MM.1S (cell line): ENCODE measurements at regions not wholly inside any gene's neighbourhood (a gene's known extent, or its start where the extent isn't known, plus 50 kb on each side); places are given as distances from the start of the nearest gene placed in this dataset.

Experiments
- DNase-seq: peaks from one replicate; pipeline ENCODE4 v3.0.0-alpha.2; 2015
- H2AFZ ChIP-seq: fragments of 300-600 bp; sonication (generic); 2 replicates; pipeline ENCODE4 v1.6.0; 2016; ENCODE audit warnings: antibody characterized with exemption, low read length
- H3F3A ChIP-seq: fragments of 300-600 bp; sonication (generic); 2 replicates; pipeline ENCODE4 v1.6.1; 2016; ENCODE audit warnings: mild to moderate bottlenecking, antibody characterized with exemption, low read length, moderate library complexity, mixed read lengths; ENCODE audit not compliant: insufficient read depth
- H3K27ac ChIP-seq: fragments of 300-600 bp; sonication (generic); 2 replicates; pipeline ENCODE4 v1.5.1; 2016; ENCODE audit warnings: mild to moderate bottlenecking, low read length
- H3K27me3 ChIP-seq: fragments of 300-600 bp; sonication (generic); replicated peaks from 2 replicates; pipeline ENCODE4 v1.6.0; 2016; ENCODE audit warnings: low read length; ENCODE audit not compliant: insufficient read depth
- H3K36me3 ChIP-seq: fragments of 300-600 bp; sonication (generic); replicated peaks from 2 replicates; pipeline ENCODE4 v1.6.1; 2016; ENCODE audit warnings: mild to moderate bottlenecking, low read length, mixed read lengths; ENCODE audit not compliant: insufficient read depth
- H3K4me1 ChIP-seq: fragments of 300-600 bp; sonication (generic); 2 replicates; pipeline ENCODE4 v1.6.1; 2016; ENCODE audit warnings: low read length, mixed read lengths
- H3K4me2 ChIP-seq: fragments of 300-600 bp; sonication (generic); 2 replicates; pipeline ENCODE4 v1.6.0; 2016; ENCODE audit warnings: low read depth, low read length
- H3K4me3 ChIP-seq: fragments of 300-600 bp; sonication (generic); 2 replicates; pipeline ENCODE4 v1.5.1; 2016; ENCODE audit warnings: low read length, mixed read lengths
- H3K79me2 ChIP-seq: fragments of 300-600 bp; sonication (generic); 2 replicates; pipeline ENCODE4 v1.6.1; 2016; ENCODE audit warnings: mixed run types, low read length, mixed read lengths
- H3K9ac ChIP-seq: fragments of 300-600 bp; sonication (generic); 2 replicates; pipeline ENCODE4 v1.6.1; 2016; ENCODE audit warnings: low read length, mixed read lengths
- H3K9me2 ChIP-seq: fragments of 300-600 bp; sonication (generic); replicated peaks from 2 replicates; pipeline ENCODE4 v1.6.1; 2016; ENCODE audit warnings: mild to moderate bottlenecking, low read length, mixed read lengths; ENCODE audit not compliant: insufficient read depth
- H3K9me3 ChIP-seq: fragments of 300-600 bp; sonication (generic); replicated peaks from 2 replicates; pipeline ENCODE4 v1.6.1; 2016; ENCODE audit warnings: mild to moderate bottlenecking, low read length, mixed read lengths; ENCODE audit not compliant: insufficient read depth
- H4K20me1 ChIP-seq: fragments of 300-600 bp; sonication (generic); 2 replicates; pipeline ENCODE4 v1.6.1; 2016; ENCODE audit warnings: mild to moderate bottlenecking, low read length, moderate library complexity, mixed read lengths; ENCODE audit not compliant: insufficient read depth
- CTCF ChIP-seq: fragments of 300-600 bp; sonication (generic); IDR thresholded peaks from 2 replicates; pipeline ENCODE4 v1.5.1; 2016; ENCODE audit warnings: antibody characterized with exemption, low read length, mixed read lengths
- EZH2 ChIP-seq: fragments of 300-600 bp; sonication (generic); optimal IDR thresholded peaks from 2 replicates; pipeline ENCODE3; 2017; ENCODE audit warnings: low read depth, mild to moderate bottlenecking, antibody characterized with exemption, low read length, mixed read lengths
- EZH2phosphoT487 ChIP-seq: fragments of 300-600 bp; sonication (generic); IDR thresholded peaks from 2 replicates; pipeline ENCODE4 v1.6.1; 2018; ENCODE audit warnings: antibody characterized with exemption, low read length

- Histone ChIP-seq H3K9me3 (no peaks in the 10 kb centered on the region), H2AFZ (no peak overlapping the region; the same call in 1 of the 2 replicates), H3K9ac (no peak overlapping the region), H3K4me2 (no peak overlapping the region), H3F3A (no peaks in the 10 kb centered on the region), H3K27ac (no peak overlapping the region), H3K9me2 (no peaks in the 10 kb centered on the region), H3K79me2 (no peaks in the 10 kb centered on the region), H3K4me1 (no peaks in the 10 kb centered on the region), H3K36me3 (no peaks in the 10 kb centered on the region), H3K4me3 (no peak overlapping the region), H3K27me3 (no peaks in the 10 kb centered on the region), H4K20me1 (no peaks in the 10 kb centered on the region)
- DNase-seq: no peak
- no peak for TF ChIP-seq EZH2phosphoT487
- TF ChIP-seq EZH2: no peak
- no peak for TF ChIP-seq CTCF
These were observed 288.9 kb upstream of the DPH6 start for GRCh38 chr15:35834866-35835265.

DNA sequence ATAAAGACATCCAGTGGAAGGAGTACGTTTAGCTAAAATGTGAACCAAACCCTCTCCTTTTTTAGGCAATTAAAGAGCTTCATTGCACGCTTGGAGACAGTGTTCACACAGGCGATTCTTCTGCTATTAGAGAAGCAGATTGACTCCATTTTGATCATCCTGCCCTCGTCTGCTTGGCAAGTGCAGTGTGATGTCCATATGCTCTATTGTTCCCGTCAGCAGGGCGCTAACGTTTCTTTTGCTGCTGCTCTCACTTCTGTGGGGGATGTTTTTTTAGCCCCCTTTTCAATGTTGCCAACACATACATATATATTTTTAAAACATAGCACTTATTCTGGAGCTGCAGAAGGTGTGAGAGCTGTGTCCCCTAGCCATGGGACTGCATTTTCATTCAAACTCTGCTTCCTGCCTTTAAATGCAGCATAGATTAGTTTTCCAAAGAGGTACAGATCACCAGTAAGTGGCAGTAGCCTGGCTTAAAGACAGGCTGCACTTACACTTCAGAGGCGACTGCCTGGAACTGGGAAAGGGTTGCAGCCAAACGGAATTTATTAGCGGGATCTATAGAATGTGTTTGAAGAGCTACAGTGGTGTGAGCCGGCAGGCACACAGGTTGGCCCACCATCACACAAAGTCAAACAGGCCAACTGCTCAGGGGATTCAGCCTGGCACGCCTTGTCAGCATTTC, 292.6 kb upstream of the DPH6 start:
- no peaks in the 10 kb centered on the region for H3K27me3 ChIP-seq
- TF ChIP-seq CTCF (no peak), EZH2 (no peak), EZH2phosphoT487 (no peak)
- no peaks in the 10 kb centered on the region for H3K79me2 ChIP-seq
- H3K4me3 ChIP-seq: no peak overlapping the region
- no peaks in the 10 kb centered on the region for H3K36me3 ChIP-seq
- H3F3A ChIP-seq: no peaks in the 10 kb centered on the region
- H3K27ac ChIP-seq: no peak overlapping the region
- no peak for DNase-seq
- H3K4me2 ChIP-seq: no peak overlapping the region
- no peaks in the 10 kb centered on the region for H3K4me1 ChIP-seq
- no peaks in the 10 kb centered on the region for H4K20me1 ChIP-seq
- H3K9me2 ChIP-seq: no peaks in the 10 kb centered on the region
- H3K9ac ChIP-seq: no peak overlapping the region
- H3K9me3 ChIP-seq: no peaks in the 10 kb centered on the region
- H2AFZ ChIP-seq: no peak overlapping the region

DNA sequence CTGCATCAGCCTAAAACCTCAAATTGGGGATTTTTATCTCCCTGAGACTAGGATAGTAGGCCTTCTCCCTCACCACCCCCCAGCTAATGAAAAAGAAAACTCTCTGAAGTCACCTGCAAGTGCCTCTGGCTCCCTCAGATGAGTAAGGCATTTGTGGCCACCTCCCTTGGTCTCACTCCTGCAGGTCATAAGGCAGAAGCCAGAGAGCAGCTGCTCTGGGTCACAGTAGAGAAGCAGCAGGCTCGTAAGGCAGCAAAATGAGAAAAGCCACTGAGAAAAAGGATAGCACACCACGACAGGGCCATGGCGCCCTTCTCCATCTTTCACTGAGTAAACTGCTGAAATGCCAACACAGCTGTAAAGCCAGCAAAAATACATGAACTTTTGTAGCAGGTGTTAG, 296.7 kb upstream of the DPH6 start:
- no peaks in the 10 kb centered on the region for H4K20me1 ChIP-seq
- no peak overlapping the region for H3K4me3 ChIP-seq
- H3K9me2 ChIP-seq: no peaks in the 10 kb centered on the region
- no peak overlapping the region for H3K27ac ChIP-seq
- H2AFZ ChIP-seq: no peak overlapping the region
- H3K79me2 ChIP-seq: no peaks in the 10 kb centered on the region
- H3K9me3 ChIP-seq: no peaks in the 10 kb centered on the region
- no peaks in the 10 kb centered on the region for H3K36me3 ChIP-seq
- H3K27me3 ChIP-seq: no peaks in the 10 kb centered on the region
- no peak for DNase-seq
- no peak overlapping the region for H3K9ac ChIP-seq
- no peaks in the 10 kb centered on the region for H3K4me1 ChIP-seq
- H3K4me2 ChIP-seq: no peak overlapping the region
- H3F3A ChIP-seq: no peaks in the 10 kb centered on the region
- TF ChIP-seq EZH2phosphoT487: no peak

DNA sequence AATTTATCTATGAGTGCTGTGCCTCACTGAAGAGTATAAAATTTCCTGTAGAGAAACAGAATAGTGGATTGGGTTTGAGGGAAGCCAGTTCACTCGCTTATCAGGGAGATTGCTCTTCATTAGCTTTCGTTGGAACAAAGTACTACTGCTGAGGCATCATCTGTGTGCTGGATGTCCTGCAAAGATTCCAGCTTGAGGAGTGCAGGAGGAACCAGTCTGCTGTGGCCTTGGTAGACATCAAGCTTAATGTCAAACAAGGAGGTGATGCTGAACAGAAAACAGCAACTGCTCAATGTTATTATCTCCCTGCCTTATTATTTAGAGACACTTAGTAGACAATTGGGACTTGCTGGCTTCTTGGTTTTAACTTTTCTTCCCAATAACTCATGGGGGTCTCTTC, 297.5 kb upstream of the DPH6 start:
- no peak overlapping the region for H3K27ac ChIP-seq
- no peak overlapping the region for H3K4me2 ChIP-seq
- H3F3A ChIP-seq: no peaks in the 10 kb centered on the region
- H2AFZ ChIP-seq: no peak overlapping the region
- no peak for TF ChIP-seq EZH2
- no peak for TF ChIP-seq CTCF
- no peak for TF ChIP-seq EZH2phosphoT487
- H3K9ac ChIP-seq: no peak overlapping the region
- no peak for DNase-seq
- H4K20me1 ChIP-seq: no peaks in the 10 kb centered on the region
- no peak overlapping the region for H3K4me3 ChIP-seq
- no peaks in the 10 kb centered on the region for H3K9me3 ChIP-seq
- H3K4me1 ChIP-seq: no peaks in the 10 kb centered on the region
- H3K79me2 ChIP-seq: no peaks in the 10 kb centered on the region
- no peaks in the 10 kb centered on the region for H3K9me2 ChIP-seq
- H3K27me3 ChIP-seq: no peaks in the 10 kb centered on the region
- H3K36me3 ChIP-seq: no peaks in the 10 kb centered on the region
